ENCODE measurements at regions not wholly inside any gene's neighbourhood (a gene's known extent, or its start where the extent isn't known, plus 50 kb on each side); places are given as distances from the start of the nearest gene placed in this dataset.

GRCh38 chr15:93203036-93203435, 114.0 kb upstream of the RGMA start:
- TF ChIP-seq YY1 (IDR thresholded peaks at IDR 0.05; ENCODE audit: extremely low read depth, insufficient replicate concordance, low read depth, low read length) = no peak
- TF ChIP-seq, protein P1, sequence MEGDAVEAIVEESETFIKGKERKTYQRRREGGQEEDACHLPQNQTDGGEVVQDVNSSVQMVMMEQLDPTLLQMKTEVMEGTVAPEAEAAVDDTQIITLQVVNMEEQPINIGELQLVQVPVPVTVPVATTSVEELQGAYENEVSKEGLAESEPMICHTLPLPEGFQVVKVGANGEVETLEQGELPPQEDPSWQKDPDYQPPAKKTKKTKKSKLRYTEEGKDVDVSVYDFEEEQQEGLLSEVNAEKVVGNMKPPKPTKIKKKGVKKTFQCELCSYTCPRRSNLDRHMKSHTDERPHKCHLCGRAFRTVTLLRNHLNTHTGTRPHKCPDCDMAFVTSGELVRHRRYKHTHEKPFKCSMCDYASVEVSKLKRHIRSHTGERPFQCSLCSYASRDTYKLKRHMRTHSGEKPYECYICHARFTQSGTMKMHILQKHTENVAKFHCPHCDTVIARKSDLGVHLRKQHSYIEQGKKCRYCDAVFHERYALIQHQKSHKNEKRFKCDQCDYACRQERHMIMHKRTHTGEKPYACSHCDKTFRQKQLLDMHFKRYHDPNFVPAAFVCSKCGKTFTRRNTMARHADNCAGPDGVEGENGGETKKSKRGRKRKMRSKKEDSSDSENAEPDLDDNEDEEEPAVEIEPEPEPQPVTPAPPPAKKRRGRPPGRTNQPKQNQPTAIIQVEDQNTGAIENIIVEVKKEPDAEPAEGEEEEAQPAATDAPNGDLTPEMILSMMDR (IDR thresholded peaks at IDR 0.05 in 2 of 3, conservative IDR thresholded peaks at IDR 0.05 in 1 of 3; ENCODE audit: borderline replicate concordance in 1 of 3, insufficient read depth in 1 of 3, low read depth in 2 of 3, low read length in 2 of 3) = no peak
- no peak for TF ChIP-seq EZH2 (IDR thresholded peaks at IDR 0.05)
